K562 (cell line): ENCODE measurements at regions not wholly inside any gene's neighbourhood (a gene's known extent, or its start where the extent isn't known, plus 50 kb on each side); places are given as distances from the start of the nearest gene placed in this dataset.

Experiments used
- ARID3A ChIP-seq: IDR thresholded peaks from 2 replicates; pipeline ENCODE4 v1.6.1; 2012; ENCODE audit warnings: low read depth, low read length, improper control_type of control experiment, borderline replicate concordance
- CREB1 ChIP-seq, 2 experiments: sonication (generic) in 1 of 2; formaldehyde crosslinking in 1 of 2; IDR thresholded peaks; 2 replicates each; pipeline versions ENCODE4 v1.6.1 to v1.8.0; 2012 to 2022; ENCODE audit warnings: inconsistent platforms in 1 of 2, mild to moderate bottlenecking in 1 of 2, missing genetic modification reagents in 1 of 2, moderate library complexity in 1 of 2
- HDAC2 ChIP-seq: fragments of 450-650 bp; IDR thresholded peaks from 2 replicates; pipeline ENCODE4 v1.6.1; 2016; ENCODE audit warnings: mild to moderate bottlenecking
- KDM4B ChIP-seq, 2 experiments: fragments of 450-650 bp in 1 of 2; sonication (generic) in 1 of 2; IDR thresholded peaks; 2 replicates each; pipeline ENCODE4 v1.6.1; 2016 to 2017; ENCODE audit warnings: borderline replicate concordance in 2 of 2, antibody characterized with exemption in 1 of 2, low read depth in 1 of 2, mild to moderate bottlenecking in 1 of 2
- MEF2A ChIP-seq: IDR thresholded peaks from 2 replicates; pipeline ENCODE4 v1.6.1; 2011; ENCODE audit warnings: low read depth, mild to moderate bottlenecking, low read length, moderate library complexity; ENCODE audit not compliant: control insufficient read depth
- PTRF ChIP-seq: fragments of 450-650 bp; IDR thresholded peaks from 2 replicates; pipeline ENCODE4 v1.6.1; 2016; ENCODE audit warnings: mild to moderate bottlenecking, missing genetic modification characterization, missing compliant biosample characterization
- SNIP1 ChIP-seq: fragments of 450-650 bp; IDR thresholded peaks from 2 replicates; pipeline ENCODE4 v1.7.1; 2017; ENCODE audit warnings: low read depth, mild to moderate bottlenecking
- TCF15 ChIP-seq: fragments of 250-450 bp; sonication (Bioruptor Pico); IDR thresholded peaks from 2 replicates; pipeline ENCODE4 v1.8.0; 2022; ENCODE audit warnings: moderate library complexity, mild to moderate bottlenecking, inconsistent platforms
- ZBED1 ChIP-seq: IDR thresholded peaks from 2 replicates; pipeline ENCODE4 v1.6.1; 2014
- ZNF121 ChIP-seq: sonication (generic); formaldehyde crosslinking; conservative IDR thresholded peaks from 2 replicates; pipeline ENCODE4 v1.8.0; 2022; ENCODE audit warnings: missing genetic modification reagents
- ZNF175 ChIP-seq: fragments of 200-800 bp; sonication (Bioruptor generic); IDR thresholded peaks from 2 replicates; pipeline ENCODE4 v1.6.1; 2016; ENCODE audit warnings: low read depth, mild to moderate bottlenecking, missing genetic modification characterization, missing compliant biosample characterization
- ZNF398 ChIP-seq: fragments of 250-450 bp; sonication (Bioruptor Pico); IDR thresholded peaks from 2 replicates; pipeline ENCODE4 v1.8.0; 2021; ENCODE audit warnings: moderate library complexity, mild to moderate bottlenecking, inconsistent platforms
- ZNF444 ChIP-seq: fragments of 250-450 bp; sonication (Bioruptor Pico); IDR thresholded peaks from 2 replicates; pipeline ENCODE4 v1.4.0; 2020; ENCODE audit warnings: mild to moderate bottlenecking, moderate library complexity
- ZNF551 ChIP-seq: fragments of 250-450 bp; sonication (Bioruptor Pico); IDR thresholded peaks from 2 replicates; pipeline ENCODE4 v1.5.0; 2021; ENCODE audit warnings: mild to moderate bottlenecking, moderate library complexity
- ZNF785 ChIP-seq: fragments of 250-450 bp; sonication (Bioruptor Pico); IDR thresholded peaks from 2 replicates; pipeline ENCODE4 v1.4.0; 2020; ENCODE audit warnings: mild to moderate bottlenecking
- TF ChIP-seq, protein P1 (sequence below): fragments of 250-450 bp; sonication (Bioruptor Pico); IDR thresholded peaks from 2 replicates; pipeline ENCODE4 v1.4.0; 2020
- TF ChIP-seq, protein P2 (sequence below): sonication (generic); formaldehyde crosslinking; IDR thresholded peaks from 2 replicates; pipeline ENCODE4 v1.9.0; 2022; ENCODE audit warnings: mild to moderate bottlenecking, missing genetic modification reagents

- no peak for TF ChIP-seq ZNF175 (CRISPR knock-in tag)
- TF ChIP-seq CREB1 (IDR thresholded peaks at IDR 0.05): no peak
- TF ChIP-seq CREB1 (CRISPR knock-in tag; IDR thresholded peaks at IDR 0.05): no peak
- no peak for TF ChIP-seq PTRF
- no peak for TF ChIP-seq ZNF121 (CRISPR knock-in tag)
- TF ChIP-seq, protein P1, sequence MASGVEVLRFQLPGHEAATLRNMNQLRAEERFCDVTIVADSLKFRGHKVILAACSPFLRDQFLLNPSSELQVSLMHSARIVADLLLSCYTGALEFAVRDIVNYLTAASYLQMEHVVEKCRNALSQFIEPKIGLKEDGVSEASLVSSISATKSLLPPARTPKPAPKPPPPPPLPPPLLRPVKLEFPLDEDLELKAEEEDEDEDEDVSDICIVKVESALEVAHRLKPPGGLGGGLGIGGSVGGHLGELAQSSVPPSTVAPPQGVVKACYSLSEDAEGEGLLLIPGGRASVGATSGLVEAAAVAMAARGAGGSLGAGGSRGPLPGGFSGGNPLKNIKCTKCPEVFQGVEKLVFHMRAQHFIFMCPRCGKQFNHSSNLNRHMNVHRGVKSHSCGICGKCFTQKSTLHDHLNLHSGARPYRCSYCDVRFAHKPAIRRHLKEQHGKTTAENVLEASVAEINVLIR: no peak
- TF ChIP-seq ZBED1: no peak
- TF ChIP-seq TCF15 (CRISPR knock-in tag): no peak
- TF ChIP-seq, protein P2, sequence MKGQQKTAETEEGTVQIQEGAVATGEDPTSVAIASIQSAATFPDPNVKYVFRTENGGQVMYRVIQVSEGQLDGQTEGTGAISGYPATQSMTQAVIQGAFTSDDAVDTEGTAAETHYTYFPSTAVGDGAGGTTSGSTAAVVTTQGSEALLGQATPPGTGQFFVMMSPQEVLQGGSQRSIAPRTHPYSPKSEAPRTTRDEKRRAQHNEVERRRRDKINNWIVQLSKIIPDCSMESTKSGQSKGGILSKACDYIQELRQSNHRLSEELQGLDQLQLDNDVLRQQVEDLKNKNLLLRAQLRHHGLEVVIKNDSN (CRISPR knock-in tag): peak; percentile 77
- no peak for TF ChIP-seq ZNF785
- no peak for TF ChIP-seq KDM4B (IDR thresholded peaks at IDR 0.05; ENCODE audit: borderline replicate concordance in 2 of 2, low read depth in 1 of 2)
- TF ChIP-seq MEF2A: no peak
- TF ChIP-seq ZNF551 (CRISPR knock-in tag): no peak
- TF ChIP-seq SNIP1: no peak
- TF ChIP-seq HDAC2: 0 out of 2 replicates have a peak, but pooled peaks have one; percentile 60
- TF ChIP-seq ZNF444 (CRISPR knock-in tag): no peak
- no peak for TF ChIP-seq ARID3A
- TF ChIP-seq ZNF398 (CRISPR knock-in tag): no peak
Measured at GRCh38 chr21:45593162-45594022, 50.1 kb upstream of the PCBP3 start (continued).
